NB4 (cell line): ENCODE measurements at regions not wholly inside any gene's neighbourhood (a gene's known extent, or its start where the extent isn't known, plus 50 kb on each side); places are given as distances from the start of the nearest gene placed in this dataset.

Experiments
- DNase-seq: peaks from one replicate; pipeline ENCODE4 v3.0.0; 2010; ENCODE audit warnings: low read depth
- H3K4me3 ChIP-seq: one replicate; pipeline ENCODE4 v1.5.1; 2011; ENCODE audit warnings: mild to moderate bottlenecking, low read depth, low read length, moderate library complexity
- CTCF ChIP-seq: IDR thresholded peaks from one replicate; pipeline ENCODE4 v1.5.1; 2012; ENCODE audit warnings: low read depth, low read length
- MAX ChIP-seq: IDR thresholded peaks from 2 replicates; pipeline ENCODE4 v1.6.1; 2011; ENCODE audit warnings: low read depth, low read length
- MYC ChIP-seq: IDR thresholded peaks from 2 replicates; pipeline ENCODE4 v1.6.1; 2011; ENCODE audit warnings: low read depth, low read length
- POLR2A ChIP-seq: IDR thresholded peaks from 2 replicates; pipeline ENCODE4 v1.6.1; 2011; ENCODE audit warnings: mild to moderate bottlenecking; ENCODE audit not compliant: insufficient read length; ENCODE audit errors: extremely low read depth

- DNase-seq, result no peak
- TF ChIP-seq MAX, result no peak
- TF ChIP-seq MYC, result no peak
- no peak for TF ChIP-seq POLR2A
- no peak for TF ChIP-seq CTCF
- H3K4me3 ChIP-seq, result no peak overlapping the region
Measured at GRCh38 chr20:39452583-39453340, 490.6 kb downstream of the DHX35 start.

GRCh38 chr20:39451386-39451785 is 489.2 kb downstream of the DHX35 start:
- no peak for TF ChIP-seq MYC

GRCh38 chr20:39446397-39446796 is 484.3 kb downstream of the DHX35 start:
- no peak overlapping the region for H3K4me3 ChIP-seq

More at GRCh38 chr20:39451386-39451785, 489.2 kb downstream of the DHX35 start:
- no peak overlapping the region for H3K4me3 ChIP-seq
- DNase-seq, result peak; percentile 4

GRCh38 chr20:39445095-39445494 is 483.0 kb downstream of the DHX35 start:
- TF ChIP-seq MAX (no peak), MYC (no peak), POLR2A (no peak), CTCF (no peak)
- DNase-seq, result no peak
- no peak overlapping the region for H3K4me3 ChIP-seq

More at GRCh38 chr20:39446397-39446796, 484.3 kb downstream of the DHX35 start:
- DNase-seq, result no peak
- TF ChIP-seq MAX (no peak), POLR2A (no peak), CTCF (no peak), MYC (no peak)

- TF ChIP-seq POLR2A (no peak), MYC (no peak), MAX (no peak), CTCF (no peak)
- no peak for DNase-seq
- H3K4me3 ChIP-seq, result no peak overlapping the region
Measured at GRCh38 chr20:39433466-39433865, 471.3 kb downstream of the DHX35 start.

GRCh38 chr20:39431091-39431880 is 469.1 kb downstream of the DHX35 start:
- TF ChIP-seq POLR2A (no peak), CTCF (no peak), MAX (no peak), MYC (no peak)
- DNase-seq, result no peak
- H3K4me3 ChIP-seq, result no peak overlapping the region
